Tibial nerve (tissue), 4 donors: ENCODE measurements at regions not wholly inside any gene's neighbourhood (a gene's known extent, or its start where the extent isn't known, plus 50 kb on each side); places are given as distances from the start of the nearest gene placed in this dataset.

Experiments used
- DNase-seq, 2 donors: peaks; one replicate each; pipeline ENCODE4 v3.0.0-alpha.2; 2019; ENCODE audit warnings: low spot score in 2 of 2
- H3K27ac ChIP-seq, 4 donors: fragments of 200-600 bp; sonication (generic) in 3 of 4; one replicate each; pipeline ENCODE4 v1.5.1; 2017 to 2019; ENCODE audit warnings: mild to moderate bottlenecking in 1 of 4
- H3K27me3 ChIP-seq, 2 donors: fragments of 200-600 bp; sonication (generic) in 1 of 2; one replicate each; pipeline versions ENCODE4 v1.5.1 to v1.6.0; 2017 to 2019
- H3K36me3 ChIP-seq, 3 donors: fragments of 200-600 bp; sonication (generic); one replicate each; pipeline ENCODE4 v1.5.1; 2018 to 2019
- H3K4me1 ChIP-seq, 4 donors: fragments of 200-600 bp; sonication (generic) in 3 of 4; one replicate each; pipeline ENCODE4 v1.5.1; 2017 to 2019
- H3K4me3 ChIP-seq, 4 donors: fragments of 200-600 bp; sonication (generic) in 3 of 4; one replicate each; pipeline ENCODE4 v1.5.1; 2017 to 2019; ENCODE audit warnings: mild to moderate bottlenecking in 1 of 4, moderate library complexity in 1 of 4
- H3K9me3 ChIP-seq, 4 donors: fragments of 200-600 bp; sonication (generic) in 3 of 4; one replicate each; pipeline ENCODE4 v1.5.1; 2017 to 2019
- CTCF ChIP-seq, 5 experiments: fragments of 200-600 bp in 3 of 5; fragments of 450-650 bp in 2 of 5; sonication (generic) in 3 of 5; IDR thresholded peaks; one replicate each; pipeline ENCODE4 v1.5.1; 2016 to 2019; ENCODE audit warnings: antibody characterized with exemption in 5 of 5, mild to moderate bottlenecking in 3 of 5, moderate library complexity in 2 of 5
- EP300 ChIP-seq, 2 donors: sonication (generic); formaldehyde crosslinking; IDR thresholded peaks; one replicate each; pipeline ENCODE4 v1.6.1; 2017; ENCODE audit warnings: antibody characterized with exemption in 2 of 2, mild to moderate bottlenecking in 1 of 2
- POLR2A ChIP-seq, 2 donors: fragments of 450-650 bp; IDR thresholded peaks; one replicate each; pipeline ENCODE4 v1.6.1; 2017; ENCODE audit warnings: antibody characterized with exemption in 2 of 2, mild to moderate bottlenecking in 2 of 2, moderate library complexity in 2 of 2
- WGBS, 2 donors: methylation state at CpG; one replicate each; pipeline ENCODE4 v1.1.5; 2018; 5-methylcytosine and 5-hydroxymethylcytosine counted together

GRCh38 chr6:19638931-19639330 is 198.2 kb upstream of the ID4 start:
- Histone ChIP-seq H3K9me3 (no peaks in the 10 kb centered on the region), H3K27ac (no peak overlapping the region), H3K36me3 (no peaks in the 10 kb centered on the region), H3K4me3 (no peak overlapping the region), H3K4me1 (no peaks in the 10 kb centered on the region), H3K27me3 (no peaks in the 10 kb centered on the region)
- DNase-seq = no peak
- no peak for TF ChIP-seq POLR2A (IDR thresholded peaks at IDR 0.05)
- no peak for TF ChIP-seq EP300 (IDR thresholded peaks at IDR 0.05)
- WGBS, 2 donors = 95 to 97% methylated on average over 9 of the region's 9 CpGs

GRCh38 chr6:19643287-19643686 is 193.9 kb upstream of the ID4 start:
- Histone ChIP-seq H3K27ac (no peak overlapping the region), H3K36me3 (no peaks in the 10 kb centered on the region), H3K4me1 (no peaks in the 10 kb centered on the region), H3K27me3 (no peaks in the 10 kb centered on the region), H3K9me3 (no peaks in the 10 kb centered on the region), H3K4me3 (no peak overlapping the region)
- no peak for DNase-seq
- WGBS, 2 donors = 89 to 90% methylated on average over 2 of the region's 2 CpGs
- TF ChIP-seq EP300 (IDR thresholded peaks at IDR 0.05) (no peak), POLR2A (IDR thresholded peaks at IDR 0.05) (no peak), CTCF (IDR thresholded peaks at IDR 0.05) (no peak)

- TF ChIP-seq POLR2A (IDR thresholded peaks at IDR 0.05) (no peak), EP300 (IDR thresholded peaks at IDR 0.05) (no peak), CTCF (IDR thresholded peaks at IDR 0.05) (no peak)
- 45 to 53% methylated on average over 2 of the region's 2 CpGs for WGBS, 2 donors
- no peak for DNase-seq
Measured at GRCh38 chr6:19643713-19644112, 193.5 kb upstream of the ID4 start.

GRCh38 chr6:19655744-19656143 is 181.4 kb upstream of the ID4 start:
- no peak overlapping the region for H3K27ac ChIP-seq
- no peaks in the 10 kb centered on the region for H3K9me3 ChIP-seq
- H3K4me3 ChIP-seq = no peak overlapping the region
- TF ChIP-seq POLR2A (IDR thresholded peaks at IDR 0.05) (no peak), CTCF (IDR thresholded peaks at IDR 0.05) (no peak), EP300 (IDR thresholded peaks at IDR 0.05) (no peak)
- WGBS, 2 donors = 28 to 32% methylated on average over 1 of the region's 1 CpG
- no peaks in the 10 kb centered on the region for H3K27me3 ChIP-seq
- DNase-seq = no peak
- no peaks in the 10 kb centered on the region for H3K36me3 ChIP-seq
- peaks cover 0 to 6% (median 0%) of the 10 kb centered on the region in 4 donors for H3K4me1 ChIP-seq

More at GRCh38 chr6:19643713-19644112, 193.5 kb upstream of the ID4 start:
- H3K4me1 ChIP-seq = no peaks in the 10 kb centered on the region
- no peaks in the 10 kb centered on the region for H3K9me3 ChIP-seq
- no peak overlapping the region for H3K27ac ChIP-seq
- no peaks in the 10 kb centered on the region for H3K36me3 ChIP-seq
- H3K4me3 ChIP-seq = no peak overlapping the region
- no peaks in the 10 kb centered on the region for H3K27me3 ChIP-seq

- Histone ChIP-seq H3K36me3 (no peaks in the 10 kb centered on the region), H3K27me3 (no peaks in the 10 kb centered on the region), H3K9me3 (no peaks in the 10 kb centered on the region), H3K27ac (no peak overlapping the region), H3K4me1 (peaks cover 0 to 7% (median 0%) of the 10 kb centered on the region in 4 donors), H3K4me3 (no peak overlapping the region)
- 65 to 66% methylated on average over 2 of the region's 2 CpGs for WGBS, 2 donors
- TF ChIP-seq CTCF (IDR thresholded peaks at IDR 0.05) (no peak), POLR2A (IDR thresholded peaks at IDR 0.05) (no peak), EP300 (IDR thresholded peaks at IDR 0.05) (no peak)
- no peak for DNase-seq
Measured at GRCh38 chr6:19660123-19660910, 176.9 kb upstream of the ID4 start.
